ENCODE measurements at regions not wholly inside any gene's neighbourhood (a gene's known extent, or its start where the extent isn't known, plus 50 kb on each side); places are given as distances from the start of the nearest gene placed in this dataset.

- H3K9me3 ChIP-seq (ENCODE audit: control insufficient read depth, insufficient read depth, low read depth, low read length): no peaks in the 10 kb centered on the region; the same call in 1 of the 2 replicates
- H3K4me3 ChIP-seq (ENCODE audit: low read depth, low read length): no peak overlapping the region
- H3K36me3 ChIP-seq (ENCODE audit: control insufficient read depth in 2 of 2, insufficient read depth in 1 of 2, low read length in 2 of 2): no peaks in the 10 kb centered on the region
- ChIA-PET POLR2A (no interaction called here), CTCF (interaction anchor here (0.7 kb wide), 1 partner anchor 1072 kb away, joined by 4 read pairs; no protein-coding TSS in a partner anchor)
- H3K4me1 ChIP-seq (ENCODE audit: control insufficient read depth, insufficient read depth, low read length): no peaks in the 10 kb centered on the region
- no peak overlapping the region for H3K27ac ChIP-seq (ENCODE audit: extremely low read depth, low read depth, low read length)
- no peak for TF ChIP-seq ZNF558 (tag by site-specific recombination; IDR thresholded peaks at IDR 0.05)
- no peak for TF ChIP-seq ZNF449 (tag by site-specific recombination; IDR thresholded peaks at IDR 0.05)
- no peak for TF ChIP-seq ZNF561 (tag by site-specific recombination; IDR thresholded peaks at IDR 0.05; ENCODE audit: borderline replicate concordance)
- no peak for TF ChIP-seq ZNF433 (tag by site-specific recombination; IDR thresholded peaks at IDR 0.05; ENCODE audit: low read depth)
- no peak for TF ChIP-seq MZF1 (tag by site-specific recombination; IDR thresholded peaks at IDR 0.05; ENCODE audit: borderline replicate concordance)
- no peak for TF ChIP-seq ZNF221 (tag by site-specific recombination; IDR thresholded peaks at IDR 0.05; ENCODE audit: borderline replicate concordance)
- TF ChIP-seq, protein P1, sequence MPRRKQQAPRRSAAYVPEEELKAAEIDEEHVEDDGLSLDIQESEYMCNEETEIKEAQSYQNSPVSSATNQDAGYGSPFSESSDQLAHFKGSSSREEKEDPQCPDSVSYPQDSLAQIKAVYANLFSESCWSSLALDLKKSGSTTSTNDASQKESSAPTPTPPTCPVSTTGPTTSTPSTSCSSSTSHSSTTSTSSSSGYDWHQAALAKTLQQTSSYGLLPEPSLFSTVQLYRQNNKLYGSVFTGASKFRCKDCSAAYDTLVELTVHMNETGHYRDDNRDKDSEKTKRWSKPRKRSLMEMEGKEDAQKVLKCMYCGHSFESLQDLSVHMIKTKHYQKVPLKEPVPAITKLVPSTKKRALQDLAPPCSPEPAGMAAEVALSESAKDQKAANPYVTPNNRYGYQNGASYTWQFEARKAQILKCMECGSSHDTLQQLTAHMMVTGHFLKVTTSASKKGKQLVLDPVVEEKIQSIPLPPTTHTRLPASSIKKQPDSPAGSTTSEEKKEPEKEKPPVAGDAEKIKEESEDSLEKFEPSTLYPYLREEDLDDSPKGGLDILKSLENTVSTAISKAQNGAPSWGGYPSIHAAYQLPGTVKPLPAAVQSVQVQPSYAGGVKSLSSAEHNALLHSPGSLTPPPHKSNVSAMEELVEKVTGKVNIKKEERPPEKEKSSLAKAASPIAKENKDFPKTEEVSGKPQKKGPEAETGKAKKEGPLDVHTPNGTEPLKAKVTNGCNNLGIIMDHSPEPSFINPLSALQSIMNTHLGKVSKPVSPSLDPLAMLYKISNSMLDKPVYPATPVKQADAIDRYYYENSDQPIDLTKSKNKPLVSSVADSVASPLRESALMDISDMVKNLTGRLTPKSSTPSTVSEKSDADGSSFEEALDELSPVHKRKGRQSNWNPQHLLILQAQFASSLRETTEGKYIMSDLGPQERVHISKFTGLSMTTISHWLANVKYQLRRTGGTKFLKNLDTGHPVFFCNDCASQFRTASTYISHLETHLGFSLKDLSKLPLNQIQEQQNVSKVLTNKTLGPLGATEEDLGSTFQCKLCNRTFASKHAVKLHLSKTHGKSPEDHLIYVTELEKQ (tag by site-specific recombination; IDR thresholded peaks at IDR 0.05; ENCODE audit: borderline replicate concordance): no peak
- no peak for TF ChIP-seq FEZF1 (tag by site-specific recombination; IDR thresholded peaks at IDR 0.05)
- TF ChIP-seq ZNF658 (tag by site-specific recombination; IDR thresholded peaks at IDR 0.05): no peak
These were observed 247.9 kb upstream of the AR start for GRCh38 chrX:67295924-67296323.

GRCh38 chrX:67296395-67296794 lies 247.4 kb upstream of the AR start:
- ChIA-PET CTCF (no interaction called here), POLR2A (no interaction called here)
- Histone ChIP-seq H3K27ac (ENCODE audit: extremely low read depth, low read depth, low read length) (no peak overlapping the region), H3K36me3 (ENCODE audit: control insufficient read depth in 2 of 2, insufficient read depth in 1 of 2, low read length in 2 of 2) (no peaks in the 10 kb centered on the region), H3K4me3 (ENCODE audit: low read depth, low read length) (no peak overlapping the region), H3K9me3 (ENCODE audit: control insufficient read depth, insufficient read depth, low read depth, low read length) (no peaks in the 10 kb centered on the region; the same call in 1 of the 2 replicates), H3K4me1 (ENCODE audit: control insufficient read depth, insufficient read depth, low read length) (no peaks in the 10 kb centered on the region)
- no peak for TF ChIP-seq ZNF48 (tag by site-specific recombination; IDR thresholded peaks at IDR 0.05)
- TF ChIP-seq, protein P2, sequence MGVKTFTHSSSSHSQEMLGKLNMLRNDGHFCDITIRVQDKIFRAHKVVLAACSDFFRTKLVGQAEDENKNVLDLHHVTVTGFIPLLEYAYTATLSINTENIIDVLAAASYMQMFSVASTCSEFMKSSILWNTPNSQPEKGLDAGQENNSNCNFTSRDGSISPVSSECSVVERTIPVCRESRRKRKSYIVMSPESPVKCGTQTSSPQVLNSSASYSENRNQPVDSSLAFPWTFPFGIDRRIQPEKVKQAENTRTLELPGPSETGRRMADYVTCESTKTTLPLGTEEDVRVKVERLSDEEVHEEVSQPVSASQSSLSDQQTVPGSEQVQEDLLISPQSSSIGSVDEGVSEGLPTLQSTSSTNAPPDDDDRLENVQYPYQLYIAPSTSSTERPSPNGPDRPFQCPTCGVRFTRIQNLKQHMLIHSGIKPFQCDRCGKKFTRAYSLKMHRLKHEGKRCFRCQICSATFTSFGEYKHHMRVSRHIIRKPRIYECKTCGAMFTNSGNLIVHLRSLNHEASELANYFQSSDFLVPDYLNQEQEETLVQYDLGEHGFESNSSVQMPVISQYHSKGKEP (tag by site-specific recombination; IDR thresholded peaks at IDR 0.05): no peak

- ChIA-PET POLR2A (no interaction called here), CTCF (interaction anchor here (1.1 kb wide), 1 partner anchor 238 kb away, joined by 3 read pairs; no protein-coding TSS in a partner anchor)
- Histone ChIP-seq H3K36me3 (ENCODE audit: control insufficient read depth in 2 of 2, insufficient read depth in 1 of 2, low read length in 2 of 2) (no peaks in the 10 kb centered on the region), H3K4me1 (ENCODE audit: control insufficient read depth, insufficient read depth, low read length) (no peaks in the 10 kb centered on the region), H3K9me3 (ENCODE audit: control insufficient read depth, insufficient read depth, low read depth, low read length) (no peaks in the 10 kb centered on the region; the same call in 1 of the 2 replicates), H3K27ac (ENCODE audit: extremely low read depth, low read depth, low read length) (no peak overlapping the region), H3K4me3 (ENCODE audit: low read depth, low read length) (no peak overlapping the region)
- TF ChIP-seq KLF16 (tag by site-specific recombination; IDR thresholded peaks at IDR 0.05): no peak
- TF ChIP-seq ATF2 (tag by site-specific recombination; IDR thresholded peaks at IDR 0.05; ENCODE audit: low read depth): no peak
- TF ChIP-seq, protein P3, sequence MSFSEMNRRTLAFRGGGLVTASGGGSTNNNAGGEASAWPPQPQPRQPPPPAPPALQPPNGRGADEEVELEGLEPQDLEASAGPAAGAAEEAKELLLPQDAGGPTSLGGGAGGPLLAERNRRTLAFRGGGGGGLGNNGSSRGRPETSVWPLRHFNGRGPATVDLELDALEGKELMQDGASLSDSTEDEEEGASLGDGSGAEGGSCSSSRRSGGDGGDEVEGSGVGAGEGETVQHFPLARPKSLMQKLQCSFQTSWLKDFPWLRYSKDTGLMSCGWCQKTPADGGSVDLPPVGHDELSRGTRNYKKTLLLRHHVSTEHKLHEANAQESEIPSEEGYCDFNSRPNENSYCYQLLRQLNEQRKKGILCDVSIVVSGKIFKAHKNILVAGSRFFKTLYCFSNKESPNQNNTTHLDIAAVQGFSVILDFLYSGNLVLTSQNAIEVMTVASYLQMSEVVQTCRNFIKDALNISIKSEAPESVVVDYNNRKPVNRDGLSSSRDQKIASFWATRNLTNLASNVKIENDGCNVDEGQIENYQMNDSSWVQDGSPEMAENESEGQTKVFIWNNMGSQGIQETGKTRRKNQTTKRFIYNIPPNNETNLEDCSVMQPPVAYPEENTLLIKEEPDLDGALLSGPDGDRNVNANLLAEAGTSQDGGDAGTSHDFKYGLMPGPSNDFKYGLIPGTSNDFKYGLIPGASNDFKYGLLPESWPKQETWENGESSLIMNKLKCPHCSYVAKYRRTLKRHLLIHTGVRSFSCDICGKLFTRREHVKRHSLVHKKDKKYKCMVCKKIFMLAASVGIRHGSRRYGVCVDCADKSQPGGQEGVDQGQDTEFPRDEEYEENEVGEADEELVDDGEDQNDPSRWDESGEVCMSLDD (tag by site-specific recombination; IDR thresholded peaks at IDR 0.05): no peak
- TF ChIP-seq MZF1 (tag by site-specific recombination; IDR thresholded peaks at IDR 0.05; ENCODE audit: borderline replicate concordance): no peak
- TF ChIP-seq ZNF169 (tag by site-specific recombination; IDR thresholded peaks at IDR 0.05): no peak
- TF ChIP-seq BCL11B (tag by site-specific recombination; IDR thresholded peaks at IDR 0.05; ENCODE audit: low read depth): no peak
- TF ChIP-seq, protein P1 (tag by site-specific recombination; IDR thresholded peaks at IDR 0.05; ENCODE audit: borderline replicate concordance): no peak
These were observed 226.1 kb upstream of the AR start for GRCh38 chrX:67317725-67318124.

All from HEK293 (cell line).